SIG-M5 treated with dmso at 0.1 percent for 504 hours (cell line): ENCODE measurements at regions not wholly inside any gene's neighbourhood (a gene's known extent, or its start where the extent isn't known, plus 50 kb on each side); places are given as distances from the start of the nearest gene placed in this dataset.
"Not testable (repeated sequence)": the region's sequence is repeated elsewhere in the genome, so short reads cannot be mapped to it uniquely, and the experiment has no call there.

Source experiments
- DNase-seq: peaks from one replicate; lab custom pipeline; 2025; ENCODE audit not compliant: unreplicated experiment; lab: John Stamatoyannopoulos, UW

GRCh38 chr10:52477305-52477704 lies 163.2 kb downstream of the DKK1 start:
- no peak for DNase-seq

GRCh38 chr10:52479567-52479966 lies 165.5 kb downstream of the DKK1 start:
- DNase-seq: no peak

- DNase-seq: no peak
Observed at GRCh38 chr10:52481986-52482555, 168.0 kb downstream of the DKK1 start.

GRCh38 chr10:52483587-52483986 lies 169.5 kb downstream of the DKK1 start:
- no peak for DNase-seq

- no peak for DNase-seq
Observed at GRCh38 chr10:52484206-52485065, 170.4 kb downstream of the DKK1 start.

GRCh38 chr10:52485462-52485861 lies 171.4 kb downstream of the DKK1 start:
- no peak for DNase-seq

- DNase-seq: no peak
Observed at GRCh38 chr10:52486840-52487611, 172.9 kb downstream of the DKK1 start.

- DNase-seq: no peak
Observed at GRCh38 chr10:52488606-52489485, 174.8 kb downstream of the DKK1 start.

GRCh38 chr10:52491246-52491995 lies 177.3 kb downstream of the DKK1 start:
- no peak for DNase-seq

- DNase-seq: no peak
Observed at GRCh38 chr10:52499281-52499680, 185.2 kb downstream of the DKK1 start.

- no peak for DNase-seq
Observed at GRCh38 chr10:52500476-52500875, 186.4 kb downstream of the DKK1 start.

- DNase-seq: no peak
Observed at GRCh38 chr10:52502237-52502636, 188.2 kb downstream of the DKK1 start.

- not testable (repeated sequence) for DNase-seq
Observed at GRCh38 chr10:52505341-52505740, 191.3 kb downstream of the DKK1 start.

GRCh38 chr10:52514481-52514880 lies 200.4 kb downstream of the DKK1 start:
- DNase-seq: no peak

GRCh38 chr10:52517012-52517411 lies 202.9 kb downstream of the DKK1 start:
- DNase-seq: no peak

- no peak for DNase-seq
Observed at GRCh38 chr10:52523696-52524095, 209.6 kb downstream of the DKK1 start.

- no peak for DNase-seq
Observed at GRCh38 chr10:52525761-52526160, 211.7 kb downstream of the DKK1 start.

- no peak for DNase-seq
Observed at GRCh38 chr10:52526251-52526823, 212.3 kb downstream of the DKK1 start.

GRCh38 chr10:52532650-52533290 lies 218.7 kb downstream of the DKK1 start:
- no peak for DNase-seq
